GM12878 (cell line): ENCODE measurements at regions not wholly inside any gene's neighbourhood (a gene's known extent, or its start where the extent isn't known, plus 50 kb on each side); places are given as distances from the start of the nearest gene placed in this dataset.

Source experiments
- ATAC-seq: fragments of 200-7000 bp; cut with Tn5 transposase; 3 replicates; pipeline ENCODE4 v1.9.1; 2020; ENCODE audit warnings: mild to moderate bottlenecking, moderate library complexity
- BruUV-seq: library from RNA; stranded (reverse); fragments of 400-500 nt; replicated peaks from 2 replicates; lab custom pipeline; 2021; lab: Mats Ljungman, UMichigan
- CTCF ChIA-PET: fragments of 300-600 bp; sonication (Branson Sonifier 250); formaldehyde crosslinking; extraction: SDS; loops from one replicate; lab custom pipeline; 2021; ENCODE audit warnings: inconsistent platforms; lab: Yijun Ruan, JAX
- POLR2A ChIA-PET: fragments of 350-600 bp; formaldehyde crosslinking; extraction: SDS; loops from one replicate; lab custom pipeline; 2021; ENCODE audit warnings: inconsistent platforms; lab: Charles Lee
- RAD21 ChIA-PET: fragments of 300-600 bp; sonication (Branson Sonifier 250); formaldehyde crosslinking; loops from one replicate; lab custom pipeline; 2023; ENCODE audit warnings: antibody characterized with exemption; ENCODE audit not compliant: unreplicated experiment; lab: Charles Lee
- SMC1A ChIA-PET: fragments of 300-600 bp; sonication (Branson Sonifier 250); formaldehyde crosslinking; loops from one replicate; lab custom pipeline; 2023; ENCODE audit not compliant: unreplicated experiment, uncharacterized antibody; lab: Charles Lee
- DNase-seq: peaks from one replicate; pipeline ENCODE4 v3.0.0-alpha.2; 2011; ENCODE audit warnings: low read depth, low spot score
- FAIRE-seq: peaks from 3 replicates; lab custom pipeline; 2011; peaks lifted over from hg19 to GRCh38; lab: Jason Lieb, UNC
- H2AFZ ChIP-seq: 2 replicates; pipeline ENCODE4 v1.6.0; 2011; ENCODE audit warnings: low read depth, low read length, control low read depth; ENCODE audit not compliant: control insufficient read depth
- H3K27ac ChIP-seq: 2 replicates; pipeline ENCODE4 v1.5.1; 2011; ENCODE audit warnings: control low read depth; ENCODE audit not compliant: control insufficient read depth, insufficient read depth
- H3K27me3 ChIP-seq, 2 experiments: replicated peaks in 1 of 2; 2 replicates each; pipeline versions ENCODE4 v1.6.0 to v1.6.1; 2011; ENCODE audit warnings: low read length in 1 of 2; ENCODE audit not compliant: control insufficient read depth in 2 of 2, insufficient read depth in 2 of 2
- H3K36me3 ChIP-seq, 2 experiments: 2 replicates each; pipeline ENCODE4 v1.5.1; 2011; ENCODE audit warnings: low read length in 1 of 2; ENCODE audit not compliant: control insufficient read depth in 2 of 2, insufficient read depth in 2 of 2
- H3K4me1 ChIP-seq: 2 replicates; pipeline ENCODE4 v1.6.1; 2011; ENCODE audit warnings: mild to moderate bottlenecking, low read length, moderate library complexity, mixed read lengths; ENCODE audit not compliant: control insufficient read depth, insufficient read depth
- H3K4me2 ChIP-seq: 2 replicates; pipeline ENCODE4 v1.6.0; 2011; ENCODE audit warnings: control low read depth; ENCODE audit not compliant: control insufficient read depth, insufficient read depth
- H3K4me3 ChIP-seq: fragments of 200-600 bp; sonication (generic); 2 replicates; pipeline ENCODE4 v1.5.1; 2016
- H3K79me2 ChIP-seq: 2 replicates; pipeline ENCODE4 v1.6.0; 2011; ENCODE audit warnings: low read length; ENCODE audit not compliant: control insufficient read depth, insufficient read depth
- H3K9ac ChIP-seq: 2 replicates; pipeline ENCODE4 v1.8.0; 2011; ENCODE audit warnings: low read length, control low read depth, mixed read lengths; ENCODE audit not compliant: control insufficient read depth, insufficient read depth
- H3K9me3 ChIP-seq: replicated peaks from 3 replicates; pipeline ENCODE4 v1.5.1; 2011; ENCODE audit warnings: mild to moderate bottlenecking, low read length; ENCODE audit not compliant: control insufficient read depth, insufficient read depth
- H4K20me1 ChIP-seq: 2 replicates; pipeline ENCODE4 v1.6.0; 2011; ENCODE audit not compliant: control insufficient read depth, insufficient read depth
- ASH2L ChIP-seq: fragments of 300-600, 200-600 bp; sonication (generic); IDR thresholded peaks from 2 replicates; pipeline ENCODE4 v1.6.1; 2017; ENCODE audit warnings: low read depth, mild to moderate bottlenecking, borderline replicate concordance
- CHD2 ChIP-seq: IDR thresholded peaks from 2 replicates; pipeline ENCODE4 v1.6.1; 2011; ENCODE audit warnings: low read depth, low read length, improper control_type of control experiment, borderline replicate concordance
- EGR1 ChIP-seq, 2 experiments: IDR thresholded peaks; 1 replicate in 1 of 2; 2 replicates in 1 of 2; pipeline ENCODE4 v1.6.1; 2011 to 2012; ENCODE audit warnings: low read depth in 2 of 2, low read length in 2 of 2, borderline replicate concordance in 1 of 2, mild to moderate bottlenecking in 1 of 2, moderate library complexity in 1 of 2
- IKZF2 ChIP-seq, 2 experiments: fragments of 450-650 bp; IDR thresholded peaks; 2 replicates each; pipeline ENCODE4 v1.6.1; 2017; ENCODE audit warnings: mild to moderate bottlenecking in 2 of 2, moderate library complexity in 2 of 2
- MTA3 ChIP-seq: IDR thresholded peaks from 2 replicates; pipeline ENCODE4 v1.6.1; 2012; ENCODE audit warnings: low read length, inconsistent platforms, borderline replicate concordance
- POLR2A ChIP-seq: IDR thresholded peaks from 2 replicates; pipeline ENCODE4 v1.6.1; 2011; ENCODE audit warnings: low read depth, mild to moderate bottlenecking, low read length
- RBBP5 ChIP-seq: fragments of 200-600 bp; sonication (generic); conservative IDR thresholded peaks from 2 replicates; pipeline ENCODE4 v1.6.1; 2016
- STAT3 ChIP-seq: IDR thresholded peaks from 2 replicates; pipeline ENCODE4 v1.6.1; 2011; ENCODE audit warnings: low read depth, low read length, improper control_type of control experiment
- TAF1 ChIP-seq: IDR thresholded peaks from 2 replicates; pipeline ENCODE4 v1.6.1; 2011; ENCODE audit warnings: mild to moderate bottlenecking, low read depth, low read length, borderline replicate concordance
- TBL1XR1 ChIP-seq: IDR thresholded peaks from 2 replicates; pipeline ENCODE4 v1.6.1; 2012; ENCODE audit warnings: low read depth, low read length, improper control_type of control experiment
- TCF12 ChIP-seq: IDR thresholded peaks from 2 replicates; pipeline ENCODE4 v1.6.1; 2011; ENCODE audit warnings: low read depth, mild to moderate bottlenecking, low read length
- ZNF384 ChIP-seq: IDR thresholded peaks from 2 replicates; pipeline ENCODE4 v1.6.1; 2012; ENCODE audit warnings: low read depth, mild to moderate bottlenecking, low read length, improper control_type of control experiment, borderline replicate concordance
- WGBS: methylation state at CpG from one replicate; pipeline ENCODE4 v1.1.6; 2016; ENCODE audit warnings: low lambda C conversion rate; ENCODE audit not compliant: insufficient replicate concordance, insufficient coverage; ENCODE audit errors: missing lambda C conversion rate; 5-methylcytosine and 5-hydroxymethylcytosine counted together
- in situ Hi-C: fragments of 300-500 bp; cut with MboI; formaldehyde crosslinking; loops from 9 replicates; pipeline ENCODE4 v1.14.3; 2018; ENCODE audit warnings: mixed read lengths
- intact Hi-C: fragments of 100-400 bp; cut with micrococcal nuclease; formaldehyde crosslinking; loops from one replicate; pipeline ENCODE4 v1.14.2; 2022; ENCODE audit not compliant: unreplicated experiment

GRCh38 chrX:117407449-117408150 lies 709.0 kb downstream of the KLHL13 start:
- Histone ChIP-seq H3K9ac (no peak overlapping the region), H3K4me1 (no peaks in the 10 kb centered on the region), H3K9me3 (no peaks in the 10 kb centered on the region), H3K36me3 (no peaks in the 10 kb centered on the region), H3K27me3 (no peaks in the 10 kb centered on the region), H3K4me3 (no peak overlapping the region), H4K20me1 (no peaks in the 10 kb centered on the region), H2AFZ (no peak overlapping the region), H3K27ac (no peak overlapping the region), H3K79me2 (no peaks in the 10 kb centered on the region), H3K4me2 (no peak overlapping the region)
- ChIA-PET CTCF (no interaction called here), SMC1A (no interaction called here), RAD21 (no interaction called here), POLR2A (interaction anchor here (0.6 kb wide), 1 partner anchor 1552 kb away, joined by 5 read pairs; no protein-coding TSS in a partner anchor)
- no peak for TF ChIP-seq IKZF2 (IDR thresholded peaks at IDR 0.05)
- no peak for TF ChIP-seq ZNF384
- no peak for TF ChIP-seq RBBP5
- TF ChIP-seq STAT3: no peak
- TF ChIP-seq MTA3: no peak
- no peak for TF ChIP-seq TCF12
- no peak for TF ChIP-seq CHD2
- no peak for TF ChIP-seq EGR1 (IDR thresholded peaks at IDR 0.05; ENCODE audit: borderline replicate concordance in 1 of 2, low read depth in 2 of 2, low read length in 2 of 2)
- no peak for TF ChIP-seq TBL1XR1
- no peak for TF ChIP-seq POLR2A
- TF ChIP-seq TAF1: no peak
- TF ChIP-seq ASH2L: no peak
- ATAC-seq: no peak
- intact Hi-C loops (no loop called here), in situ Hi-C loops (no loop called here)
- DNase-seq: no peak
- no peak for FAIRE-seq
- WGBS: 29% methylated on average over 4 of the region's 4 CpGs
- BruUV-seq: no TSS peak
